Effector memory CD4-positive, alpha-beta T cell (primary cell): ENCODE measurements at regions not wholly inside any gene's neighbourhood (a gene's known extent, or its start where the extent isn't known, plus 50 kb on each side); places are given as distances from the start of the nearest gene placed in this dataset.
A peak's percentile ranks its signal among the peaks of the same experiment; 100 is the strongest.

Experiments
- DNase-seq, 3 donors: peaks; one replicate each; pipeline ENCODE4 v3.0.0-alpha.2; 2020
- H3K27ac ChIP-seq: 2 replicates; pipeline ENCODE4 v1.7.0; 2013; ENCODE audit warnings: mild to moderate bottlenecking, low read length, moderate library complexity; ENCODE audit not compliant: insufficient read depth, poor library complexity, severe bottlenecking
- H3K27me3 ChIP-seq: replicated peaks from 2 replicates; pipeline ENCODE4 v1.7.0; 2013; ENCODE audit warnings: mild to moderate bottlenecking, low read length; ENCODE audit not compliant: insufficient read depth, control insufficient read depth, poor library complexity, severe bottlenecking
- H3K36me3 ChIP-seq: 2 replicates; pipeline ENCODE4 v1.7.0; 2013; ENCODE audit warnings: mild to moderate bottlenecking, low read length, moderate library complexity; ENCODE audit not compliant: control insufficient read depth, insufficient read depth
- H3K4me1 ChIP-seq: 2 replicates; pipeline ENCODE4 v1.7.0; 2013; ENCODE audit warnings: low read length, mild to moderate bottlenecking; ENCODE audit not compliant: control insufficient read depth, insufficient read depth, poor library complexity, severe bottlenecking
- H3K4me3 ChIP-seq: 2 replicates; pipeline ENCODE4 v1.7.0; 2013; ENCODE audit warnings: low read length, low read depth, mild to moderate bottlenecking; ENCODE audit not compliant: insufficient read depth, poor library complexity, severe bottlenecking
- H3K9me3 ChIP-seq: 2 replicates; pipeline ENCODE4 v1.7.0; 2013; ENCODE audit warnings: mild to moderate bottlenecking, low read length, moderate library complexity; ENCODE audit not compliant: control insufficient read depth

- no peak for DNase-seq
- Histone ChIP-seq H3K9me3 (no peaks in the 10 kb centered on the region), H3K27ac (no peak overlapping the region), H3K4me3 (no peak overlapping the region), H3K27me3 (no peaks in the 10 kb centered on the region), H3K4me1 (no peaks in the 10 kb centered on the region), H3K36me3 (no peaks in the 10 kb centered on the region)
These were observed 73.8 kb upstream of the CD2AP start for GRCh38 chr6:47403801-47404200.

GRCh38 chr6:47404435-47404834 lies 73.2 kb upstream of the CD2AP start:
- no peaks in the 10 kb centered on the region for H3K4me1 ChIP-seq
- no peaks in the 10 kb centered on the region for H3K9me3 ChIP-seq
- H3K27ac ChIP-seq: no peak overlapping the region
- no peak for DNase-seq
- H3K27me3 ChIP-seq: no peaks in the 10 kb centered on the region
- H3K4me3 ChIP-seq: no peak overlapping the region
- H3K36me3 ChIP-seq: no peaks in the 10 kb centered on the region

- no peak overlapping the region for H3K27ac ChIP-seq
- DNase-seq: no peak
- no peaks in the 10 kb centered on the region for H3K9me3 ChIP-seq
- H3K4me3 ChIP-seq: no peak overlapping the region
- H3K36me3 ChIP-seq: no peaks in the 10 kb centered on the region
- no peaks in the 10 kb centered on the region for H3K4me1 ChIP-seq
- H3K27me3 ChIP-seq: no peaks in the 10 kb centered on the region
These were observed 72.3 kb upstream of the CD2AP start for GRCh38 chr6:47405273-47405672.

- Histone ChIP-seq H3K4me1 (no peaks in the 10 kb centered on the region), H3K9me3 (no peaks in the 10 kb centered on the region), H3K27me3 (no peaks in the 10 kb centered on the region), H3K36me3 (no peaks in the 10 kb centered on the region), H3K4me3 (no peak overlapping the region), H3K27ac (no peak overlapping the region)
- no peak for DNase-seq
These were observed 70.0 kb upstream of the CD2AP start for GRCh38 chr6:47407300-47408281.

- peak overlapping the region; percentile 47 for H3K4me3 ChIP-seq
- peaks cover 7% of the 10 kb centered on the region for H3K4me1 ChIP-seq
- peak in 2 of 3 donors; percentile 2 to 33 for DNase-seq
- H3K27ac ChIP-seq: no peak overlapping the region
- no peaks in the 10 kb centered on the region for H3K9me3 ChIP-seq
- no peaks in the 10 kb centered on the region for H3K27me3 ChIP-seq
- H3K36me3 ChIP-seq: no peaks in the 10 kb centered on the region
These were observed 63.7 kb upstream of the CD2AP start for GRCh38 chr6:47413752-47414422.

- H3K27ac ChIP-seq: peak overlapping the region; percentile 11
- no peaks in the 10 kb centered on the region for H3K9me3 ChIP-seq
- no peaks in the 10 kb centered on the region for H3K36me3 ChIP-seq
- peaks cover 7% of the 10 kb centered on the region for H3K4me1 ChIP-seq
- H3K4me3 ChIP-seq: peak overlapping the region; percentile 47
- DNase-seq: no peak
- no peaks in the 10 kb centered on the region for H3K27me3 ChIP-seq
These were observed 63.0 kb upstream of the CD2AP start for GRCh38 chr6:47414423-47415167.

- H3K4me1 ChIP-seq: peaks cover 7% of the 10 kb centered on the region
- H3K4me3 ChIP-seq: no peak overlapping the region
- H3K36me3 ChIP-seq: no peaks in the 10 kb centered on the region
- H3K9me3 ChIP-seq: no peaks in the 10 kb centered on the region
- H3K27ac ChIP-seq: no peak overlapping the region
- no peaks in the 10 kb centered on the region for H3K27me3 ChIP-seq
- no peak for DNase-seq
These were observed 60.9 kb upstream of the CD2AP start for GRCh38 chr6:47416396-47417345.

GRCh38 chr6:47419621-47420020 lies 58.0 kb upstream of the CD2AP start:
- H3K27ac ChIP-seq: no peak overlapping the region
- no peak for DNase-seq

More at GRCh38 chr6:47419621-47420020, 58.0 kb upstream of the CD2AP start:
- Histone ChIP-seq H3K9me3 (no peaks in the 10 kb centered on the region), H3K4me3 (no peak overlapping the region), H3K4me1 (peaks cover 7% of the 10 kb centered on the region), H3K27me3 (no peaks in the 10 kb centered on the region), H3K36me3 (no peaks in the 10 kb centered on the region)
